Activated CD4-positive, alpha-beta T cell treated with anti-CD3 and anti-CD28 coated beads for 1 hour (primary cell): ENCODE measurements at regions not wholly inside any gene's neighbourhood (a gene's known extent, or its start where the extent isn't known, plus 50 kb on each side); places are given as distances from the start of the nearest gene placed in this dataset.
"Not testable (repeated sequence)": the region's sequence is repeated elsewhere in the genome, so short reads cannot be mapped to it uniquely, and the experiment has no call there.

Experiments used
- DNase-seq: peaks from one replicate; pipeline ENCODE4 v3.0.0-alpha.2; 2020

GRCh38 chr5:74497706-74498105, 142.8 kb downstream of the ENC1 start:
- no peak for DNase-seq

- no peak for DNase-seq
Observed at GRCh38 chr5:74493411-74493810, 147.1 kb downstream of the ENC1 start.

GRCh38 chr5:74492230-74492629, 148.3 kb downstream of the ENC1 start:
- no peak for DNase-seq

- no peak for DNase-seq
Observed at GRCh38 chr5:74491586-74491985, 148.9 kb downstream of the ENC1 start.

GRCh38 chr5:74490814-74491213, 149.7 kb downstream of the ENC1 start:
- DNase-seq: no peak

GRCh38 chr5:74482990-74483389, 157.5 kb downstream of the ENC1 start:
- no peak for DNase-seq

GRCh38 chr5:74482523-74482922, 158.0 kb downstream of the ENC1 start:
- DNase-seq: no peak

GRCh38 chr5:74481357-74481756, 159.2 kb downstream of the ENC1 start:
- DNase-seq: not testable (repeated sequence)

GRCh38 chr5:74480201-74480600, 160.3 kb downstream of the ENC1 start:
- DNase-seq: no peak

GRCh38 chr5:74478328-74478727, 162.2 kb downstream of the ENC1 start:
- no peak for DNase-seq

GRCh38 chr5:74477761-74478160, 162.8 kb downstream of the ENC1 start:
- DNase-seq: no peak

GRCh38 chr5:74476819-74477453, 163.6 kb downstream of the ENC1 start:
- no peak for DNase-seq

GRCh38 chr5:74476046-74476818, 164.3 kb downstream of the ENC1 start:
- DNase-seq: no peak

- DNase-seq: no peak
Observed at GRCh38 chr5:74471875-74472274, 168.7 kb downstream of the ENC1 start.

- DNase-seq: no peak
Observed at GRCh38 chr5:74469234-74469994, 171.1 kb downstream of the ENC1 start.

GRCh38 chr5:74468421-74468820, 172.1 kb downstream of the ENC1 start:
- DNase-seq: no peak

- no peak for DNase-seq
Observed at GRCh38 chr5:74465724-74466123, 174.8 kb downstream of the ENC1 start.

- no peak for DNase-seq
Observed at GRCh38 chr5:74464512-74465209, 175.9 kb downstream of the ENC1 start.

- DNase-seq: no peak
Observed at GRCh38 chr5:74462356-74462755, 178.2 kb downstream of the ENC1 start.

- DNase-seq: no peak
Observed at GRCh38 chr5:74461251-74461650, 179.3 kb downstream of the ENC1 start.

- no peak for DNase-seq
Observed at GRCh38 chr5:74460694-74461093, 179.8 kb downstream of the ENC1 start.

GRCh38 chr5:74459984-74460383, 180.5 kb downstream of the ENC1 start:
- DNase-seq: no peak

- DNase-seq: no peak
Observed at GRCh38 chr5:74457876-74458275, 182.7 kb downstream of the ENC1 start.
